ENCODE measurements at regions not wholly inside any gene's neighbourhood (a gene's known extent, or its start where the extent isn't known, plus 50 kb on each side); places are given as distances from the start of the nearest gene placed in this dataset.

DNA sequence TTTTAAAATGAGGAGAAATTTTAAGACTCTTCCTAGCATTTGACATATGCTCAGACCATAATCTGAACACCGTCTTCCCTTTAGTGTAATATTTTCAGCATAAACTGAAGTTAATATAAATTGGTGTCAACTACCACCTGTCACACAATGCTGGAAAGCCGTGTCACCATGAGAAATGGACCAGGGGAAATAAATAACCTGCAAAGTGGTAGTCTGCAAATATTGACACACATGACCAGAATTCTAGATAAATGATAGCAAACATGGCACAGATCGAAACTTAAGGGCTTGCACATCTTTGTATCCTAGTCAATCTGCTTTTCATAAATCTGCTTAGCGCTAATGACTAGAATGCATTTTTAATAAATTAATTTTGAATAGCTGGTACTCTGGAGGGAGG, 191.9 kb downstream of the CD83 start:
- TF ChIP-seq, protein P1, sequence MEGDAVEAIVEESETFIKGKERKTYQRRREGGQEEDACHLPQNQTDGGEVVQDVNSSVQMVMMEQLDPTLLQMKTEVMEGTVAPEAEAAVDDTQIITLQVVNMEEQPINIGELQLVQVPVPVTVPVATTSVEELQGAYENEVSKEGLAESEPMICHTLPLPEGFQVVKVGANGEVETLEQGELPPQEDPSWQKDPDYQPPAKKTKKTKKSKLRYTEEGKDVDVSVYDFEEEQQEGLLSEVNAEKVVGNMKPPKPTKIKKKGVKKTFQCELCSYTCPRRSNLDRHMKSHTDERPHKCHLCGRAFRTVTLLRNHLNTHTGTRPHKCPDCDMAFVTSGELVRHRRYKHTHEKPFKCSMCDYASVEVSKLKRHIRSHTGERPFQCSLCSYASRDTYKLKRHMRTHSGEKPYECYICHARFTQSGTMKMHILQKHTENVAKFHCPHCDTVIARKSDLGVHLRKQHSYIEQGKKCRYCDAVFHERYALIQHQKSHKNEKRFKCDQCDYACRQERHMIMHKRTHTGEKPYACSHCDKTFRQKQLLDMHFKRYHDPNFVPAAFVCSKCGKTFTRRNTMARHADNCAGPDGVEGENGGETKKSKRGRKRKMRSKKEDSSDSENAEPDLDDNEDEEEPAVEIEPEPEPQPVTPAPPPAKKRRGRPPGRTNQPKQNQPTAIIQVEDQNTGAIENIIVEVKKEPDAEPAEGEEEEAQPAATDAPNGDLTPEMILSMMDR (IDR thresholded peaks at IDR 0.05; ENCODE audit: insufficient read depth, low read length): no peak
- TF ChIP-seq POLR2AphosphoS5 (IDR thresholded peaks at IDR 0.05; ENCODE audit: low read depth) (no peak), SPI1 (IDR thresholded peaks at IDR 0.05; ENCODE audit: borderline replicate concordance, low read depth) (no peak), GABPA (IDR thresholded peaks at IDR 0.05; ENCODE audit: low read depth) (no peak)
- TF ChIP-seq, protein P2, sequence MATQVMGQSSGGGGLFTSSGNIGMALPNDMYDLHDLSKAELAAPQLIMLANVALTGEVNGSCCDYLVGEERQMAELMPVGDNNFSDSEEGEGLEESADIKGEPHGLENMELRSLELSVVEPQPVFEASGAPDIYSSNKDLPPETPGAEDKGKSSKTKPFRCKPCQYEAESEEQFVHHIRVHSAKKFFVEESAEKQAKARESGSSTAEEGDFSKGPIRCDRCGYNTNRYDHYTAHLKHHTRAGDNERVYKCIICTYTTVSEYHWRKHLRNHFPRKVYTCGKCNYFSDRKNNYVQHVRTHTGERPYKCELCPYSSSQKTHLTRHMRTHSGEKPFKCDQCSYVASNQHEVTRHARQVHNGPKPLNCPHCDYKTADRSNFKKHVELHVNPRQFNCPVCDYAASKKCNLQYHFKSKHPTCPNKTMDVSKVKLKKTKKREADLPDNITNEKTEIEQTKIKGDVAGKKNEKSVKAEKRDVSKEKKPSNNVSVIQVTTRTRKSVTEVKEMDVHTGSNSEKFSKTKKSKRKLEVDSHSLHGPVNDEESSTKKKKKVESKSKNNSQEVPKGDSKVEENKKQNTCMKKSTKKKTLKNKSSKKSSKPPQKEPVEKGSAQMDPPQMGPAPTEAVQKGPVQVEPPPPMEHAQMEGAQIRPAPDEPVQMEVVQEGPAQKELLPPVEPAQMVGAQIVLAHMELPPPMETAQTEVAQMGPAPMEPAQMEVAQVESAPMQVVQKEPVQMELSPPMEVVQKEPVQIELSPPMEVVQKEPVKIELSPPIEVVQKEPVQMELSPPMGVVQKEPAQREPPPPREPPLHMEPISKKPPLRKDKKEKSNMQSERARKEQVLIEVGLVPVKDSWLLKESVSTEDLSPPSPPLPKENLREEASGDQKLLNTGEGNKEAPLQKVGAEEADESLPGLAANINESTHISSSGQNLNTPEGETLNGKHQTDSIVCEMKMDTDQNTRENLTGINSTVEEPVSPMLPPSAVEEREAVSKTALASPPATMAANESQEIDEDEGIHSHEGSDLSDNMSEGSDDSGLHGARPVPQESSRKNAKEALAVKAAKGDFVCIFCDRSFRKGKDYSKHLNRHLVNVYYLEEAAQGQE (IDR thresholded peaks at IDR 0.05; ENCODE audit: insufficient replicate concordance, low read depth): no peak

Data from HL-60 (cell line).